SK-N-SH (cell line): ENCODE measurements at regions not wholly inside any gene's neighbourhood (a gene's known extent, or its start where the extent isn't known, plus 50 kb on each side); places are given as distances from the start of the nearest gene placed in this dataset.

ENCODE experiments used
- CTCF ChIA-PET: fragments of 300-600, 350-600 bp; formaldehyde crosslinking; extraction: SDS; loops from one replicate; lab custom pipeline; 2021; lab: Yijun Ruan, JAX
- POLR2A ChIA-PET: fragments of 350-600 bp; sonication (Branson Sonifier 250); formaldehyde crosslinking; extraction: SDS; loops from one replicate; lab custom pipeline; 2020; ENCODE audit warnings: antibody characterized with exemption, inconsistent platforms; lab: Yijun Ruan, JAX
- DNase-seq: peaks from one replicate; pipeline ENCODE4 v3.0.0; 2012
- H2AFZ ChIP-seq: fragments of 200-600 bp; sonication (generic); 2 replicates; pipeline ENCODE4 v1.8.1; 2016; ENCODE audit warnings: antibody characterized with exemption, mild to moderate bottlenecking, low read depth
- H3F3A ChIP-seq: fragments of 200-600 bp; sonication (generic); replicated peaks from 2 replicates; pipeline ENCODE3; 2016; ENCODE audit warnings: antibody characterized with exemption, mild to moderate bottlenecking; ENCODE audit not compliant: insufficient read depth
- H3K27ac ChIP-seq, 2 experiments: fragments of 200-500 bp in 1 of 2; fragments of 200-600 bp in 1 of 2; sonication (Bioruptor generic) in 1 of 2; sonication (generic), shearing (Covaris generic) in 1 of 2; 2 replicates each; pipeline versions ENCODE4 v1.5.1 to v1.6.1; 2014 to 2016; ENCODE audit warnings: low read depth in 2 of 2, inconsistent platforms in 1 of 2, low read length in 1 of 2, mild to moderate bottlenecking in 1 of 2, mixed read lengths in 1 of 2
- H3K27me3 ChIP-seq: fragments of 200-600 bp; sonication (generic), shearing (Covaris generic); 2 replicates; pipeline ENCODE4 v1.6.1; 2016; ENCODE audit warnings: mixed run types; ENCODE audit not compliant: insufficient read depth
- H3K36me3 ChIP-seq, 2 experiments: fragments of 200-500 bp in 1 of 2; fragments of 200-600 bp in 1 of 2; sonication (Bioruptor generic) in 1 of 2; sonication (generic) in 1 of 2; replicated peaks in 1 of 2; 2 replicates each; pipeline versions ENCODE3 to v1.5.1; 2014 to 2016; ENCODE audit warnings: low read length in 1 of 2, mild to moderate bottlenecking in 1 of 2; ENCODE audit not compliant: insufficient read depth in 2 of 2, control insufficient read depth in 1 of 2
- H3K4me1 ChIP-seq, 2 experiments: fragments of 200-500 bp in 1 of 2; fragments of 200-600 bp in 1 of 2; sonication (Bioruptor generic) in 1 of 2; sonication (generic), shearing (Covaris generic) in 1 of 2; 2 replicates each; pipeline versions ENCODE4 v1.5.1 to v1.6.1; 2014 to 2016; ENCODE audit warnings: low read depth in 1 of 2, low read length in 1 of 2, mixed run types in 1 of 2; ENCODE audit not compliant: insufficient read depth in 2 of 2, control insufficient read depth in 1 of 2
- H3K4me2 ChIP-seq: fragments of 200-600 bp; sonication (generic), shearing (Covaris generic); 2 replicates; pipeline ENCODE4 v1.6.1; 2017; ENCODE audit warnings: mixed run types
- H3K4me3 ChIP-seq, 2 experiments: fragments of 200-500 bp in 1 of 2; fragments of 200-600 bp in 1 of 2; sonication (Bioruptor generic) in 1 of 2; sonication (generic), shearing (Covaris generic) in 1 of 2; 2 replicates each; pipeline versions ENCODE4 v1.5.1 to v1.8.1; 2014 to 2016; ENCODE audit warnings: low read depth in 2 of 2, inconsistent platforms in 1 of 2, low read length in 1 of 2, mild to moderate bottlenecking in 1 of 2, mixed read lengths in 1 of 2, moderate library complexity in 1 of 2
- H3K79me2 ChIP-seq: fragments of 200-600 bp; sonication (generic); 2 replicates; pipeline ENCODE4 v1.8.1; 2017; ENCODE audit warnings: mild to moderate bottlenecking; ENCODE audit not compliant: insufficient read depth
- H3K9ac ChIP-seq: fragments of 200-600 bp; sonication (generic); 2 replicates; pipeline ENCODE4 v1.6.1; 2017; ENCODE audit warnings: mixed run types
- H3K9me2 ChIP-seq: fragments of 200-600 bp; sonication (generic); 2 replicates; pipeline ENCODE4 v1.6.1; 2017; ENCODE audit warnings: mixed run types
- H3K9me3 ChIP-seq: fragments of 200-600 bp; sonication (generic); 2 replicates; pipeline ENCODE4 v1.6.1; 2017; ENCODE audit warnings: mixed run types, mild to moderate bottlenecking, moderate library complexity
- H4K20me1 ChIP-seq: fragments of 200-600 bp; sonication (generic); 2 replicates; pipeline ENCODE4 v1.6.1; 2017; ENCODE audit warnings: mild to moderate bottlenecking, mixed run types; ENCODE audit not compliant: insufficient read depth
- CTCF ChIP-seq: fragments of 200-600 bp; sonication (generic); IDR thresholded peaks from 2 replicates; pipeline ENCODE4 v1.6.1; 2017; ENCODE audit warnings: antibody characterized with exemption, mild to moderate bottlenecking, moderate library complexity
- ELF1 ChIP-seq: IDR thresholded peaks from 2 replicates; pipeline ENCODE4 v1.4.0; 2012
- EP300 ChIP-seq, 2 experiments: IDR thresholded peaks; 2 replicates each; pipeline versions ENCODE4 v1.4.0 to v1.6.1; 2012; ENCODE audit warnings: borderline replicate concordance in 1 of 2, low read depth in 1 of 2, low read length in 1 of 2
- GATA2 ChIP-seq: sonication (generic); formaldehyde crosslinking; IDR thresholded peaks from 2 replicates; pipeline ENCODE4 v1.5.0; 2020; ENCODE audit warnings: mild to moderate bottlenecking, missing genetic modification reagents
- IRF3 ChIP-seq: fragments of 150-350 bp; IDR thresholded peaks from 2 replicates; pipeline ENCODE4 v1.6.1; 2016; ENCODE audit warnings: mild to moderate bottlenecking, low read depth, low read length
- RAD21 ChIP-seq: IDR thresholded peaks from 2 replicates; pipeline ENCODE4 v1.6.1; 2012; ENCODE audit warnings: mild to moderate bottlenecking, low read length
- RXRA ChIP-seq: IDR thresholded peaks from 2 replicates; pipeline ENCODE4 v1.4.0; 2012; ENCODE audit warnings: low read depth, mild to moderate bottlenecking, borderline replicate concordance
- SMC3 ChIP-seq: IDR thresholded peaks from 2 replicates; pipeline ENCODE4 v1.6.1; 2012; ENCODE audit warnings: low read depth, low read length, improper control_type of control experiment
- TEAD4 ChIP-seq: IDR thresholded peaks from 2 replicates; pipeline ENCODE4 v1.4.0; 2012; ENCODE audit warnings: mild to moderate bottlenecking, borderline replicate concordance; ENCODE audit not compliant: insufficient read depth
- YY1 ChIP-seq: IDR thresholded peaks from 2 replicates; pipeline ENCODE4 v1.4.0; 2012; ENCODE audit warnings: low read depth, mild to moderate bottlenecking
- WGBS: methylation state at CpG from one replicate; pipeline ENCODE4 v1.1.6; 2017; ENCODE audit warnings: low lambda C conversion rate; 5-methylcytosine and 5-hydroxymethylcytosine counted together
- TF ChIP-seq, protein P1 (sequence below): fragments of 150-350 bp; IDR thresholded peaks from 2 replicates; pipeline ENCODE4 v1.6.1; 2017; ENCODE audit warnings: antibody characterized with exemption, low read length, low read depth, borderline replicate concordance
- TF ChIP-seq, protein P2 (sequence below): IDR thresholded peaks from 2 replicates; pipeline ENCODE4 v1.4.0; 2012; ENCODE audit warnings: low read depth

DNA sequence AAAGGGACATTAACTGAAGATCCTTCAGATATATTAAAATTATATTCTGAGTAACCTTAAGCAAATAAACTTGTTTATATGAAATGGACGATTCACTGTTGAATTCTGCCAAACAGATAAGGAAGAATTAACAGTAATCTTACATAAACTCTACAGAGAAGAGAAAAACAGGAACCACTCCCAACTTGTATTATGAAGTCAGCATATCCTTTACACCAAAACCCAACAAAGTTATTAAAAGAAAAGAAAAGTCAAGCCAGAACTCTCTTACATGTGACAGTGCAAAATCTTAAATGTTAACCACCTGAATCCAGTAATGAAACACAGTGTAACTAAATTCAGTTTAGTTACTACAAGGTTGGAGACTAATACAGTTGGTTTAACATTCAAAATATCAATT, 185.8 kb downstream of the DEPDC1B start:
- CTCF ChIA-PET = no interaction called here
- H3K27ac ChIP-seq = no peak overlapping the region
- H3K36me3 ChIP-seq = no peaks in the 10 kb centered on the region
- no peak overlapping the region for H3K4me2 ChIP-seq
- no peak for TF ChIP-seq ELF1
- TF ChIP-seq YY1 = no peak
- TF ChIP-seq SMC3 = no peak
- TF ChIP-seq CTCF = no peak
- TF ChIP-seq, all 33 proteins: peak for 0
- no peak overlapping the region for H3K4me3 ChIP-seq
- POLR2A ChIA-PET = no interaction called here
- H3K27me3 ChIP-seq = no peaks in the 10 kb centered on the region
- H3K79me2 ChIP-seq = no peaks in the 10 kb centered on the region
- H3F3A ChIP-seq = no peaks in the 10 kb centered on the region
- H3K9ac ChIP-seq = no peak overlapping the region
- no peaks in the 10 kb centered on the region for H3K9me2 ChIP-seq
- 6% methylated on average over 1 of the region's 1 CpG for WGBS
- no peaks in the 10 kb centered on the region; a peak in 1 of 4 replicates for H3K4me1 ChIP-seq
- no peak for DNase-seq
- no peaks in the 10 kb centered on the region for H3K9me3 ChIP-seq
- no peak overlapping the region for H2AFZ ChIP-seq
- H4K20me1 ChIP-seq = no peaks in the 10 kb centered on the region

GRCh38 chr5:60512117-60512516, 187.8 kb downstream of the DEPDC1B start:
- Histone ChIP-seq H3K9ac (no peak overlapping the region), H3K79me2 (no peaks in the 10 kb centered on the region), H3K4me3 (no peak overlapping the region), H2AFZ (no peak overlapping the region), H3K27me3 (no peaks in the 10 kb centered on the region), H3K9me2 (no peaks in the 10 kb centered on the region), H4K20me1 (no peaks in the 10 kb centered on the region), H3K27ac (no peak overlapping the region), H3K36me3 (no peaks in the 10 kb centered on the region), H3K4me1 (no peaks in the 10 kb centered on the region; a peak in 1 of 4 replicates), H3K9me3 (no peaks in the 10 kb centered on the region), H3F3A (no peaks in the 10 kb centered on the region), H3K4me2 (no peak overlapping the region)
- POLR2A ChIA-PET = no interaction called here
- CTCF ChIA-PET = interaction anchor here (1.2 to 1.4 kb wide), 2 partner anchors 10 to 217 kb away, joined by 3 to 4 read pairs; no protein-coding TSS in a partner anchor
- DNase-seq = no peak
- TF ChIP-seq, protein P1, sequence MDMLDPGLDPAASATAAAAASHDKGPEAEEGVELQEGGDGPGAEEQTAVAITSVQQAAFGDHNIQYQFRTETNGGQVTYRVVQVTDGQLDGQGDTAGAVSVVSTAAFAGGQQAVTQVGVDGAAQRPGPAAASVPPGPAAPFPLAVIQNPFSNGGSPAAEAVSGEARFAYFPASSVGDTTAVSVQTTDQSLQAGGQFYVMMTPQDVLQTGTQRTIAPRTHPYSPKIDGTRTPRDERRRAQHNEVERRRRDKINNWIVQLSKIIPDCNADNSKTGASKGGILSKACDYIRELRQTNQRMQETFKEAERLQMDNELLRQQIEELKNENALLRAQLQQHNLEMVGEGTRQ = no peak
- TF ChIP-seq, protein P2, sequence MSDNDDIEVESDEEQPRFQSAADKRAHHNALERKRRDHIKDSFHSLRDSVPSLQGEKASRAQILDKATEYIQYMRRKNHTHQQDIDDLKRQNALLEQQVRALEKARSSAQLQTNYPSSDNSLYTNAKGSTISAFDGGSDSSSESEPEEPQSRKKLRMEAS = no peak
- TF ChIP-seq RAD21 (no peak), RXRA (no peak), GATA2 (CRISPR knock-in tag) (no peak), YY1 (no peak), EP300 (IDR thresholded peaks at IDR 0.05; ENCODE audit: borderline replicate concordance in 1 of 2, low read depth in 1 of 2, low read length in 1 of 2) (no peak), IRF3 (no peak), TEAD4 (no peak)
